GM23338 (cell line): ENCODE measurements at regions not wholly inside any gene's neighbourhood (a gene's known extent, or its start where the extent isn't known, plus 50 kb on each side); places are given as distances from the start of the nearest gene placed in this dataset.
"Not testable (repeated sequence)": the region's sequence is repeated elsewhere in the genome, so short reads cannot be mapped to it uniquely, and the experiment has no call there.

ENCODE experiments used
- ATAC-seq: fragments of 200-7000 bp; cut with Tn5 transposase; 3 replicates; pipeline ENCODE4 v1.9.1; 2020
- DNase-seq: peaks from one replicate; pipeline ENCODE4 v3.0.0-alpha.2; 2015; ENCODE audit warnings: low spot score
- H2AFZ ChIP-seq: fragments of 200-600 bp; sonication (generic); 2 replicates; pipeline ENCODE4 v1.8.0; 2016; ENCODE audit warnings: antibody characterized with exemption, mild to moderate bottlenecking, moderate library complexity
- H3F3A ChIP-seq: fragments of 200-600 bp; sonication (generic); replicated peaks from 2 replicates; pipeline ENCODE4 v1.8.0; 2017; ENCODE audit warnings: antibody characterized with exemption, mixed run types, low read depth
- H3K27ac ChIP-seq: fragments of 200-600 bp; sonication (generic); 2 replicates; pipeline ENCODE4 v1.6.1; 2016; ENCODE audit warnings: low read depth
- H3K27me3 ChIP-seq: fragments of 200-600 bp; sonication (generic); 2 replicates; pipeline ENCODE4 v1.8.0; 2016; ENCODE audit warnings: mild to moderate bottlenecking, mixed run types, moderate library complexity; ENCODE audit not compliant: insufficient read depth
- H3K36me3 ChIP-seq: fragments of 200-600 bp; sonication (generic); 2 replicates; pipeline ENCODE4 v1.8.0; 2016; ENCODE audit warnings: mild to moderate bottlenecking; ENCODE audit not compliant: insufficient read depth
- H3K4me1 ChIP-seq: fragments of 200-600 bp; sonication (generic); 2 replicates; pipeline ENCODE4 v1.8.0; 2016; ENCODE audit warnings: mild to moderate bottlenecking, moderate library complexity; ENCODE audit not compliant: insufficient read depth
- H3K4me2 ChIP-seq: fragments of 200-600 bp; sonication (generic); 2 replicates; pipeline ENCODE4 v1.7.1; 2017; ENCODE audit warnings: mixed run types
- H3K4me3 ChIP-seq: fragments of 200-600 bp; sonication (generic); 2 replicates; pipeline ENCODE4 v1.6.1; 2016; ENCODE audit warnings: mixed run types
- H3K79me2 ChIP-seq: fragments of 200-600 bp; sonication (generic); replicated peaks from 2 replicates; pipeline ENCODE4 v1.8.0; 2017; ENCODE audit warnings: mild to moderate bottlenecking; ENCODE audit not compliant: insufficient read depth
- H3K9me2 ChIP-seq: fragments of 200-600 bp; sonication (generic); 2 replicates; pipeline ENCODE4 v1.8.0; 2017; ENCODE audit not compliant: insufficient read depth
- H4K20me1 ChIP-seq: fragments of 200-600 bp; sonication (generic); replicated peaks from 2 replicates; pipeline ENCODE4 v1.8.0; 2017; ENCODE audit warnings: mild to moderate bottlenecking; ENCODE audit not compliant: insufficient read depth
- H3K27ac Mint-ChIP-seq: 2 replicates; pipeline ENCODE4 v1.8.0; 2020; ENCODE audit warnings: inconsistent platforms, mild to moderate bottlenecking, moderate library complexity, mixed read lengths
- H3K27me3 Mint-ChIP-seq: 3 replicates; pipeline ENCODE4 v1.8.0; 2022; ENCODE audit warnings: low read depth, mild to moderate bottlenecking, moderate library complexity, mixed read lengths, inconsistent platforms; ENCODE audit not compliant: insufficient read depth, poor library complexity
- H3K36me3 Mint-ChIP-seq: 3 replicates; pipeline ENCODE4 v1.8.0; 2021; ENCODE audit warnings: low read depth, mild to moderate bottlenecking, inconsistent platforms, moderate library complexity, mixed read lengths
- H3K4me1 Mint-ChIP-seq: 3 replicates; pipeline ENCODE4 v1.8.0; 2020; ENCODE audit warnings: mild to moderate bottlenecking, inconsistent platforms, mixed read lengths
- H3K4me3 Mint-ChIP-seq: 3 replicates; pipeline ENCODE4 v1.8.0; 2021; ENCODE audit warnings: moderate library complexity, mild to moderate bottlenecking, inconsistent platforms, mixed read lengths
- H3K9me3 Mint-ChIP-seq: 3 replicates; pipeline ENCODE4 v1.8.0; 2020; ENCODE audit warnings: moderate library complexity, mild to moderate bottlenecking, inconsistent platforms, mixed read lengths
- CREB1 ChIP-seq: fragments of 250-450 bp; sonication (Bioruptor Pico); IDR thresholded peaks from 2 replicates; pipeline ENCODE4 v1.5.0; 2020; ENCODE audit warnings: low read depth, mild to moderate bottlenecking, moderate library complexity
- EZH2 ChIP-seq: fragments of 200-600 bp; sonication (generic); IDR thresholded peaks from one replicate; pipeline ENCODE4 v1.8.0; 2017; ENCODE audit warnings: antibody characterized with exemption, mild to moderate bottlenecking, low read depth; ENCODE audit not compliant: unreplicated experiment
- EZH2phosphoT487 ChIP-seq: fragments of 200-600 bp; sonication (generic); IDR thresholded peaks from one replicate; pipeline ENCODE4 v1.8.1; 2018; ENCODE audit warnings: antibody characterized with exemption; ENCODE audit not compliant: unreplicated experiment
- POLR2AphosphoS5 ChIP-seq: IDR thresholded peaks from 2 replicates; pipeline ENCODE4 v1.6.1; 2016; ENCODE audit warnings: antibody characterized with exemption, low read depth
- REST ChIP-seq: IDR thresholded peaks from one replicate; pipeline ENCODE4 v1.6.1; 2018; ENCODE audit warnings: antibody characterized with exemption; ENCODE audit not compliant: unreplicated experiment
- STAT1 ChIP-seq: IDR thresholded peaks from one replicate; pipeline ENCODE4 v1.6.1; 2016; ENCODE audit warnings: antibody characterized with exemption; ENCODE audit not compliant: unreplicated experiment
- ZNF114 ChIP-seq: fragments of 250-450 bp; sonication (Bioruptor Pico); IDR thresholded peaks from 2 replicates; pipeline ENCODE4 v1.5.0; 2020; ENCODE audit warnings: mild to moderate bottlenecking, moderate library complexity
- ZNF331 ChIP-seq: fragments of 250-450 bp; sonication (Bioruptor Pico); IDR thresholded peaks from 2 replicates; pipeline ENCODE4 v1.5.0; 2020; ENCODE audit warnings: low read depth, mild to moderate bottlenecking, moderate library complexity
- TF ChIP-seq, protein P1 (sequence below): IDR thresholded peaks from 2 replicates; pipeline ENCODE4 v1.6.1; 2016; ENCODE audit warnings: antibody characterized with exemption
- TF ChIP-seq, protein P2 (sequence below): fragments of 250-450 bp; sonication (Bioruptor Pico); IDR thresholded peaks from 2 replicates; pipeline ENCODE4 v1.5.0; 2020; ENCODE audit warnings: mild to moderate bottlenecking, moderate library complexity

DNA sequence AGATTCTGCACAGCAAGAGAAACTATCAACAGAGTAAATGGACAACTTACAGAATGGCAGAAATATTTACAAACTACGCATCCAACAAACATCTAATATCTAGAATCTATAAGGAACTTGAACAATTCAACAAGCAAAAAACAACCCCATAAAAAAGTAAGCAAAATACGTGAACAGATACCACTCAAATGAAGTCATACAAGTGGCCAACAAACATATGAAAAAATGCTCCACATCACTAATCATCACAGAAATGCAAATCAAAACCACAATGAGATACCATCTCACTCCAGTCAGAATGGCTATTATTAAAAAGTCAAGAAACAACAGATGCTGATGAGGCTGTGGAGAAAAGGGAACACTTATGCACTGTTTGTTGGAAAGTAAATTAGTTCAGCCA, 540.3 kb upstream of the DPPA4 start:
- H3F3A ChIP-seq, H4K20me1 ChIP-seq, H3K27ac ChIP-seq, H3K36me3 Mint-ChIP-seq, H3K4me1 Mint-ChIP-seq, DNase-seq, H3K4me3 ChIP-seq, H3K79me2 ChIP-seq, H3K36me3 ChIP-seq, H3K27ac Mint-ChIP-seq, H3K27me3 Mint-ChIP-seq, H3K4me1 ChIP-seq, ATAC-seq, H3K27me3 ChIP-seq, H3K9me2 ChIP-seq, H2AFZ ChIP-seq, H3K4me3 Mint-ChIP-seq, H3K4me2 ChIP-seq: not testable (repeated sequence)
- H3K9me3 Mint-ChIP-seq = peaks cover 15% of the 10 kb centered on the region; the same call in 2 of the 3 replicates

GRCh38 chr3:109882144-109882543, 544.8 kb upstream of the DPPA4 start:
- H2AFZ ChIP-seq = no peak overlapping the region
- no peaks in the 10 kb centered on the region for H3K36me3 ChIP-seq
- no peak overlapping the region for H3K4me3 Mint-ChIP-seq
- no peaks in the 10 kb centered on the region for H3K9me2 ChIP-seq
- H3K4me2 ChIP-seq = no peak overlapping the region
- DNase-seq (no peak), ATAC-seq (no peak)
- no peaks in the 10 kb centered on the region for H3K4me1 ChIP-seq
- H3K27me3 Mint-ChIP-seq = no peaks in the 10 kb centered on the region
- H3K9me3 Mint-ChIP-seq = peaks cover 19% of the 10 kb centered on the region
- H3K36me3 Mint-ChIP-seq = peaks cover 17% of the 10 kb centered on the region
- H3K27ac Mint-ChIP-seq = no peak overlapping the region
- no peak for TF ChIP-seq POLR2AphosphoS5
- TF ChIP-seq REST = no peak
- TF ChIP-seq, protein P1, sequence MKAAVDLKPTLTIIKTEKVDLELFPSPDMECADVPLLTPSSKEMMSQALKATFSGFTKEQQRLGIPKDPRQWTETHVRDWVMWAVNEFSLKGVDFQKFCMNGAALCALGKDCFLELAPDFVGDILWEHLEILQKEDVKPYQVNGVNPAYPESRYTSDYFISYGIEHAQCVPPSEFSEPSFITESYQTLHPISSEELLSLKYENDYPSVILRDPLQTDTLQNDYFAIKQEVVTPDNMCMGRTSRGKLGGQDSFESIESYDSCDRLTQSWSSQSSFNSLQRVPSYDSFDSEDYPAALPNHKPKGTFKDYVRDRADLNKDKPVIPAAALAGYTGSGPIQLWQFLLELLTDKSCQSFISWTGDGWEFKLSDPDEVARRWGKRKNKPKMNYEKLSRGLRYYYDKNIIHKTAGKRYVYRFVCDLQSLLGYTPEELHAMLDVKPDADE = no peak
- TF ChIP-seq STAT1 = no peak
- no peak for TF ChIP-seq EZH2phosphoT487
- no peak for TF ChIP-seq ZNF331 (CRISPR knock-in tag)
- no peak for TF ChIP-seq CREB1 (CRISPR knock-in tag)
- no peak for TF ChIP-seq EZH2
- TF ChIP-seq ZNF114 (CRISPR knock-in tag) = no peak
- TF ChIP-seq, protein P2, sequence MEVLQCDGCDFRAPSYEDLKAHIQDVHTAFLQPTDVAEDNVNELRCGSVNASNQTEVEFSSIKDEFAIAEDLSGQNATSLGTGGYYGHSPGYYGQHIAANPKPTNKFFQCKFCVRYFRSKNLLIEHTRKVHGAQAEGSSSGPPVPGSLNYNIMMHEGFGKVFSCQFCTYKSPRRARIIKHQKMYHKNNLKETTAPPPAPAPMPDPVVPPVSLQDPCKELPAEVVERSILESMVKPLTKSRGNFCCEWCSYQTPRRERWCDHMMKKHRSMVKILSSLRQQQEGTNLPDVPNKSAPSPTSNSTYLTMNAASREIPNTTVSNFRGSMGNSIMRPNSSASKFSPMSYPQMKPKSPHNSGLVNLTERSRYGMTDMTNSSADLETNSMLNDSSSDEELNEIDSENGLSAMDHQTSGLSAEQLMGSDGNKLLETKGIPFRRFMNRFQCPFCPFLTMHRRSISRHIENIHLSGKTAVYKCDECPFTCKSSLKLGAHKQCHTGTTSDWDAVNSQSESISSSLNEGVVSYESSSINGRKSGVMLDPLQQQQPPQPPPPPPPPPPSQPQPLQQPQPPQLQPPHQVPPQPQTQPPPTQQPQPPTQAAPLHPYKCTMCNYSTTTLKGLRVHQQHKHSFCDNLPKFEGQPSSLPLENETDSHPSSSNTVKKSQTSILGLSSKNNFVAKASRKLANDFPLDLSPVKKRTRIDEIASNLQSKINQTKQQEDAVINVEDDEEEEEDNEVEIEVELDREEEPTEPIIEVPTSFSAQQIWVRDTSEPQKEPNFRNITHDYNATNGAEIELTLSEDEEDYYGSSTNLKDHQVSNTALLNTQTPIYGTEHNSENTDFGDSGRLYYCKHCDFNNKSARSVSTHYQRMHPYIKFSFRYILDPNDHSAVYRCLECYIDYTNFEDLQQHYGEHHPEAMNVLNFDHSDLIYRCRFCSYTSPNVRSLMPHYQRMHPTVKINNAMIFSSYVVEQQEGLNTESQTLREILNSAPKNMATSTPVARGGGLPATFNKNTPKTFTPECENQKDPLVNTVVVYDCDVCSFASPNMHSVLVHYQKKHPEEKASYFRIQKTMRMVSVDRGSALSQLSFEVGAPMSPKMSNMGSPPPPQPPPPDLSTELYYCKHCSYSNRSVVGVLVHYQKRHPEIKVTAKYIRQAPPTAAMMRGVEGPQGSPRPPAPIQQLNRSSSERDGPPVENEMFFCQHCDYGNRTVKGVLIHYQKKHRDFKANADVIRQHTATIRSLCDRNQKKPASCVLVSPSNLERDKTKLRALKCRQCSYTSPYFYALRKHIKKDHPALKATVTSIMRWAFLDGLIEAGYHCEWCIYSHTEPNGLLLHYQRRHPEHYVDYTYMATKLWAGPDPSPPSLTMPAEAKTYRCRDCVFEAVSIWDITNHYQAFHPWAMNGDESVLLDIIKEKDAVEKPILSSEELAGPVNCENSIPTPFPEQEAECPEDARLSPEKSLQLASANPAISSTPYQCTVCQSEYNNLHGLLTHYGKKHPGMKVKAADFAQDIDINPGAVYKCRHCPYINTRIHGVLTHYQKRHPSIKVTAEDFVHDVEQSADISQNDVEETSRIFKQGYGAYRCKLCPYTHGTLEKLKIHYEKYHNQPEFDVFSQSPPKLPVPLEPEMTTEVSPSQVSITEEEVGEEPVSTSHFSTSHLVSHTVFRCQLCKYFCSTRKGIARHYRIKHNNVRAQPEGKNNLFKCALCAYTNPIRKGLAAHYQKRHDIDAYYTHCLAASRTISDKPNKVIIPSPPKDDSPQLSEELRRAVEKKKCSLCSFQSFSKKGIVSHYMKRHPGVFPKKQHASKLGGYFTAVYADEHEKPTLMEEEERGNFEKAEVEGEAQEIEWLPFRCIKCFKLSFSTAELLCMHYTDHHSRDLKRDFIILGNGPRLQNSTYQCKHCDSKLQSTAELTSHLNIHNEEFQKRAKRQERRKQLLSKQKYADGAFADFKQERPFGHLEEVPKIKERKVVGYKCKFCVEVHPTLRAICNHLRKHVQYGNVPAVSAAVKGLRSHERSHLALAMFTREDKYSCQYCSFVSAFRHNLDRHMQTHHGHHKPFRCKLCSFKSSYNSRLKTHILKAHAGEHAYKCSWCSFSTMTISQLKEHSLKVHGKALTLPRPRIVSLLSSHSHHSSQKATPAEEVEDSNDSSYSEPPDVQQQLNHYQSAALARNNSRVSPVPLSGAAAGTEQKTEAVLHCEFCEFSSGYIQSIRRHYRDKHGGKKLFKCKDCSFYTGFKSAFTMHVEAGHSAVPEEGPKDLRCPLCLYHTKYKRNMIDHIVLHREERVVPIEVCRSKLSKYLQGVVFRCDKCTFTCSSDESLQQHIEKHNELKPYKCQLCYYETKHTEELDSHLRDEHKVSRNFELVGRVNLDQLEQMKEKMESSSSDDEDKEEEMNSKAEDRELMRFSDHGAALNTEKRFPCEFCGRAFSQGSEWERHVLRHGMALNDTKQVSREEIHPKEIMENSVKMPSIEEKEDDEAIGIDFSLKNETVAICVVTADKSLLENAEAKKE (CRISPR knock-in tag) = no peak
- no peaks in the 10 kb centered on the region for H3K79me2 ChIP-seq
- H3K4me3 ChIP-seq = no peak overlapping the region
- no peaks in the 10 kb centered on the region for H3F3A ChIP-seq
- H3K4me1 Mint-ChIP-seq = no peaks in the 10 kb centered on the region
- no peak overlapping the region for H3K27ac ChIP-seq
- H3K27me3 ChIP-seq = no peaks in the 10 kb centered on the region
- H4K20me1 ChIP-seq = no peaks in the 10 kb centered on the region
